Hypothalamus (tissue), 51 donors: ENCODE measurements at regions not wholly inside any gene's neighbourhood (a gene's known extent, or its start where the extent isn't known, plus 50 kb on each side); places are given as distances from the start of the nearest gene placed in this dataset.
A peak's percentile ranks its signal among the peaks of the same experiment; 100 is the strongest.
"Not testable (repeated sequence)": the region's sequence is repeated elsewhere in the genome, so short reads cannot be mapped to it uniquely, and the experiment has no call there.

Source experiments
- DNase-seq, 51 donors: peaks; one replicate each; lab custom pipeline; 2025; lab: John Stamatoyannopoulos, UW

- DNase-seq: no peak
These were observed 187.6 kb downstream of the MATN1 start for GRCh38 chr1:30535595-30536325.

GRCh38 chr1:30534551-30534940 lies 188.8 kb downstream of the MATN1 start:
- no peak for DNase-seq

- no peak for DNase-seq
These were observed 189.4 kb downstream of the MATN1 start for GRCh38 chr1:30533796-30534550.

GRCh38 chr1:30533141-30533540 lies 190.2 kb downstream of the MATN1 start:
- DNase-seq: no peak

- DNase-seq: no peak
These were observed 190.8 kb downstream of the MATN1 start for GRCh38 chr1:30532621-30533020.

- no peak for DNase-seq
These were observed 195.8 kb downstream of the MATN1 start for GRCh38 chr1:30527511-30528140.

GRCh38 chr1:30526652-30527345 lies 196.6 kb downstream of the MATN1 start:
- no peak for DNase-seq

- no peak for DNase-seq
These were observed 197.3 kb downstream of the MATN1 start for GRCh38 chr1:30525971-30526651.

- DNase-seq: no peak
These were observed 197.8 kb downstream of the MATN1 start for GRCh38 chr1:30525631-30525970.

- DNase-seq: no peak
These were observed 198.4 kb downstream of the MATN1 start for GRCh38 chr1:30524840-30525617.

GRCh38 chr1:30524025-30524555 lies 199.3 kb downstream of the MATN1 start:
- DNase-seq: not testable (repeated sequence)

GRCh38 chr1:30523055-30524020 lies 200.0 kb downstream of the MATN1 start:
- DNase-seq: no peak

- peak in 1 of 51 donors; percentile 45 for DNase-seq
These were observed 201.1 kb downstream of the MATN1 start for GRCh38 chr1:30522031-30523004.

- DNase-seq: no peak
These were observed 202.0 kb downstream of the MATN1 start for GRCh38 chr1:30521261-30521865.

GRCh38 chr1:30520476-30520875 lies 202.9 kb downstream of the MATN1 start:
- DNase-seq: no peak

GRCh38 chr1:30519201-30519763 lies 204.1 kb downstream of the MATN1 start:
- no peak for DNase-seq
